Embryonic facial prominence (tissue), 1 donor: ENCODE measurements at regions not wholly inside any gene's neighbourhood (a gene's known extent, or its start where the extent isn't known, plus 50 kb on each side); places are given as distances from the start of the nearest gene placed in this dataset.

Source experiments
- DNase-seq: peaks from one replicate; pipeline ENCODE4 v3.0.0-alpha.2; 2016; ENCODE audit errors: extremely low spot score

- no peak for DNase-seq
These were observed 133.6 kb upstream of the BMP4 start for GRCh38 chr14:54090274-54090673.

- no peak for DNase-seq
These were observed 138.1 kb upstream of the BMP4 start for GRCh38 chr14:54094765-54095164.

GRCh38 chr14:54098536-54098935, 141.9 kb upstream of the BMP4 start:
- no peak for DNase-seq

GRCh38 chr14:54102051-54102456, 145.4 kb upstream of the BMP4 start:
- no peak for DNase-seq

GRCh38 chr14:54102530-54102929, 145.9 kb upstream of the BMP4 start:
- no peak for DNase-seq

GRCh38 chr14:54104601-54105145, 148.0 kb upstream of the BMP4 start:
- DNase-seq, result no peak

- no peak for DNase-seq
These were observed 148.8 kb upstream of the BMP4 start for GRCh38 chr14:54105406-54105805.

- no peak for DNase-seq
These were observed 149.3 kb upstream of the BMP4 start for GRCh38 chr14:54105898-54106297.

- no peak for DNase-seq
These were observed 150.2 kb upstream of the BMP4 start for GRCh38 chr14:54106661-54107377.

- no peak for DNase-seq
These were observed 152.2 kb upstream of the BMP4 start for GRCh38 chr14:54108481-54109471.

- DNase-seq, result no peak
These were observed 153.0 kb upstream of the BMP4 start for GRCh38 chr14:54109521-54110120.

- DNase-seq, result no peak
These were observed 158.3 kb upstream of the BMP4 start for GRCh38 chr14:54114941-54115340.

- no peak for DNase-seq
These were observed 159.7 kb upstream of the BMP4 start for GRCh38 chr14:54116198-54116885.

GRCh38 chr14:54116972-54117371, 160.3 kb upstream of the BMP4 start:
- DNase-seq, result no peak

- DNase-seq, result no peak
These were observed 160.8 kb upstream of the BMP4 start for GRCh38 chr14:54117396-54117795.

GRCh38 chr14:54117924-54118323, 161.3 kb upstream of the BMP4 start:
- DNase-seq, result no peak

GRCh38 chr14:54120260-54120659, 163.6 kb upstream of the BMP4 start:
- DNase-seq, result no peak

- DNase-seq, result no peak
These were observed 164.9 kb upstream of the BMP4 start for GRCh38 chr14:54121466-54122027.

GRCh38 chr14:54123841-54124240, 167.2 kb upstream of the BMP4 start:
- no peak for DNase-seq

- DNase-seq, result no peak
These were observed 168.5 kb upstream of the BMP4 start for GRCh38 chr14:54125109-54125508.

- no peak for DNase-seq
These were observed 170.3 kb upstream of the BMP4 start for GRCh38 chr14:54126947-54127346.
